HG03097 (cell line): ENCODE measurements at regions not wholly inside any gene's neighbourhood (a gene's known extent, or its start where the extent isn't known, plus 50 kb on each side); places are given as distances from the start of the nearest gene placed in this dataset.

ENCODE experiments used
- ATAC-seq: cut with Tn5 transposase; IDR thresholded peaks from one replicate; pipeline ENCODE4 v1.9.1; 2021; ENCODE audit not compliant: unreplicated experiment, low FRiP score

- no peak for ATAC-seq
These were observed 395.1 kb downstream of the TRIML1 start for GRCh38 chr4:188534297-188534696.

DNA sequence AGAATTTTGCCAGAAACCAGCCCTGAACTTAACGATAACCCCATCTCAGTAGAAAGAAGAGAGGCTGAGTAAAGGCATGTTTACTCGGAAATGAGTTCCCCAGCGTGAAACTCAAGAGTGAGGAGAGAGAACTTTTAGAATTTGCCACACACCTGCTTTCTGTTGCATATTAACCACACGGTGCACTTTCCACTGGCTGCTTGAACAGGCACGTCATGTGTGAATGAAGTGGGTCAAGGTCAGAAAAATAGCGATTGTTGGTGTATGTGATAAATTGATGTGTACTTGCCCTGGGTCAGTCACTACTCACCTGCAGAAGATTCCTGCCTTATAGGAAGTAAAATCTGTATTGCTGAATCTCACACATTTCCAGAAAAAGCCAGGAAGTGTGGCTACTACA lies 395.7 kb downstream of the TRIML1 start:
- ATAC-seq = no peak

GRCh38 chr4:188536826-188537225 lies 397.6 kb downstream of the TRIML1 start:
- no peak for ATAC-seq

DNA sequence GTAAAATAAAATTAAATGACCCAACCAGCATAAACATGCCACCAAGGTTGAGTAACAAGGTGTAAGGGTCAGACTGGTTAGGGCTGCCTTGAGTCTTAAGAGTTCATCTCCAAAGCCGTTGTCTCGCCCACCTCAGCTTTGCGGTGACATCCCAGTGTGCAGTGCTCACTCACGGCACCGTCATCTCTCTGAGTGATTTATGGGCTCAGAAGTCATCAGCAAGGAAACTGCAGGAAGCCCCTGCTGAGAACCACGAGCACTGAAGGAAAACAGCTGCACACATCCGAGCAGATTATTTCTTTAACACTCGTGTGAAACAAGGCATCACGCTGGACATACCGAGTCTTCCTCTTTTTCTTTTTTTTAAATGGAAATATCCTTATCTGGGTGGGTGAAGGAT lies 411.1 kb downstream of the TRIML1 start:
- no peak for ATAC-seq

DNA sequence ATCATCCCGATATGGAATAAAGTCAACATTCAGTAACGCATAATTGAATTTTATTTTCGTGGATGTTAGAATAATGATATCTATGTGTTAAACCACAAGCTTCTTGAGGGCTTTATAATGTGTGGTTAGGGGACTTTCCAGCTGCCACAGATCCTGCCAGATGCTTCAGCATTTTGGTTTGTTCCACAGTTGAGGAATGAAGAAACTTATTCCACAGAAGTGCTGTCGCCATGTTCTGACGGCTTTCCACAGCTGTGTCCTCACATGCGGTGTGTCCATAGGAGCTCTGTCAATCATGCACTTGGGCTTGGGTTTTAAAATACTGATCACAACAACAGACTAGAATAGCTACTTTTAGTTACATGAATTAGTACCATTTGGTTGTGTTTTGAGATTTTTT lies 411.9 kb downstream of the TRIML1 start:
- ATAC-seq = no peak

DNA sequence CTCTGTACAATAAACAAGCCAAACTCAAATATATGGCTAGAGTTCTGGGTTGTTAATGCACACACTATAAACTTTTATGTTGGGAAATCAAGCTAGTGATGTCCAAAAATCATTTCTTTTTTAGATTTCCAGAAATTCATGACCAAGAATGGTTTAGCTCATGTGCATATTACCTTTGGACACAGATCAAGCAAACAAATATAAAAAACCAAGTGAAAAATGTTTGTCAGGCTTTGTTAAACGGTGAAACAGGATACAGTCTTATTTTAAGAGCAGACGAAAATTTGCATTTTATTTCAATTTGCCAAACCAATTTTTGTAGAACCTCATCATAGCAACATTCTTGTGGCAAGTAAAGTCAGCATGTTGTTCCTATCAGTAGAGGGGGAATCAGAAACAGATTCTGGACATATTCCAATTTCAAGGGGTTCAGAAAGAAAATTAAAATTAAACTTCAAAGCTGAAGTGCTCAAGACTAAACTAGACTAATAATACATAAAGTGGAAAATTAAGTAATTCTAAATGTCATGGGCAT lies 413.6 kb downstream of the TRIML1 start:
- no peak for ATAC-seq

GRCh38 chr4:188554413-188554812 lies 415.2 kb downstream of the TRIML1 start:
- no peak for ATAC-seq

GRCh38 chr4:188573104-188573503 lies 433.9 kb downstream of the TRIML1 start:
- no peak for ATAC-seq

- no peak for ATAC-seq
These were observed 439.4 kb downstream of the TRIML1 start for GRCh38 chr4:188578657-188579056.

DNA sequence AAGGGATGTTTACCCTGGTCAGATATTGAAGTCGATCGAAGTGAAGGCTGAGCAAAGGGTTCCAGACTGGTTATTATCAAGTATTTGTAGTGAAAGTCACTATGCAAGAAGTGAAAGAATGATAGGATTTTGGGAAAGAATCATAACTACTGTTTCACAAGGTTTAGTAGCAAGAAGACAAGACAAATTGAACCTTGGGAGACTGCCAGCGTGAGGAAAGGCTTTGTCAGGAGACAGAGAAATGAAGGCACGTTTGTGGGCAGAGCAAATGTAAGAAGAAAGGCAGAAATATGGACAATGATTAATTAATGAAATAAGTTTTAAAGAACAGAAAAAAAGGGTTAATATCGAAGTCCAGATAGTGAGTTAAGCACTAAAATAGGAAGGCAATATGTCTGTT lies 456.8 kb downstream of the TRIML1 start:
- ATAC-seq = no peak

DNA sequence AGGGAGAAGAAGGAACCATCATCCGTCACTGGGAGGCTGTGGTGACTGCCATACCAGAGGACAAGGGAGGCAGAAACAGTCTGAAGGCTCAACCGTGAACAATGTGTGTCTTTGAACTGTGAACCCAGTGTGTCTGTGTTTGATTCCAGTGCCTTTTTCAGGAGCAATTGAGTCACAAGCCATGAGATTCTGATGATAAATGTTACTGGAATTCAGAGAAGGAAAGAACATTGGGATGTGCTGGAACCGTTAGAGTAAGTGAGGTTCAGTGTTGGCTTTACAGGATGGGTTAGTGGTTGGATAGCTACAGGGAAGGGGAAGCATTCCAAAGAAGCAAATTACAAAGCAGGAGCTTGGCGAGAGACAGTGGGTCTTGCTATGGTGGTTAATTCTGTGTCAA lies 464.4 kb downstream of the TRIML1 start:
- ATAC-seq = no peak

GRCh38 chr4:188606635-188607034 lies 467.4 kb downstream of the TRIML1 start:
- ATAC-seq = no peak

DNA sequence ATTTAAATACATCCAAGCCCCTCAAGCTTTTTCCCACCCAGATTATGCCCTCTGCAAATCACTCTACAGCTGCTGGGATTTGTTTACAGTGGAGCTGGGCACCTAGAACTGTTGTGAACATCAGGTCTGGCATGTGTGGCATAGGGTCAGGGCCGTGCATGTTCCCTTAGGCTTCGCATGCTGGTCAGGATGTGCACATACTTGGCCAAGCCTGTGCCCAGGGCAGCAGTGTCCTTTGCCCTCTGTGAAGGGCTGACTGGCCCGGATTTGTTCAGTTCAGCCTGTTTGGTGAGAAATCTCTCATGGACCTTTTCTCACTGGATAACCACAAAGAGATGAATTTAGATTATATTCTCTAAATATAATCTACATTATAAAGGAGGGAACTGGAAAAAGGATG lies 471.9 kb downstream of the TRIML1 start:
- no peak for ATAC-seq

- no peak for ATAC-seq
These were observed 473.4 kb downstream of the TRIML1 start for GRCh38 chr4:188612659-188613058.

DNA sequence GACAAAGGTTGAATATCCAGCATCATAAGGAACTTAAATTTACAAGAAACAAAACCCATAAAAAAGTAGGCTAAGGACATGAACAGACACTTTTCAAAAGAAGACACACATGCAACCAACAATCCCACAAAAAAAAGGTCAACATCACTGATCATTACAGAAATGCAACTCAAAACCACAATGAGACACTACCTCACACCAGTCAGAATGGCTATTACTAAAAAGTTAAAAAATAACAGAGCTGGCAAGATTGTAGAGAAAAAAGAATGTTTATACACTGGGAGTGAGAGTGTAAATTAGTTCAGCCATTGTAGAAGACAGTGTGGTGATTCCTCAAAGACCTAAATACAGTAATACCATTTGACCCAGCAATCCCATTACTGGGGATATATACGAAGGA lies 474.7 kb downstream of the TRIML1 start:
- ATAC-seq = no peak

DNA sequence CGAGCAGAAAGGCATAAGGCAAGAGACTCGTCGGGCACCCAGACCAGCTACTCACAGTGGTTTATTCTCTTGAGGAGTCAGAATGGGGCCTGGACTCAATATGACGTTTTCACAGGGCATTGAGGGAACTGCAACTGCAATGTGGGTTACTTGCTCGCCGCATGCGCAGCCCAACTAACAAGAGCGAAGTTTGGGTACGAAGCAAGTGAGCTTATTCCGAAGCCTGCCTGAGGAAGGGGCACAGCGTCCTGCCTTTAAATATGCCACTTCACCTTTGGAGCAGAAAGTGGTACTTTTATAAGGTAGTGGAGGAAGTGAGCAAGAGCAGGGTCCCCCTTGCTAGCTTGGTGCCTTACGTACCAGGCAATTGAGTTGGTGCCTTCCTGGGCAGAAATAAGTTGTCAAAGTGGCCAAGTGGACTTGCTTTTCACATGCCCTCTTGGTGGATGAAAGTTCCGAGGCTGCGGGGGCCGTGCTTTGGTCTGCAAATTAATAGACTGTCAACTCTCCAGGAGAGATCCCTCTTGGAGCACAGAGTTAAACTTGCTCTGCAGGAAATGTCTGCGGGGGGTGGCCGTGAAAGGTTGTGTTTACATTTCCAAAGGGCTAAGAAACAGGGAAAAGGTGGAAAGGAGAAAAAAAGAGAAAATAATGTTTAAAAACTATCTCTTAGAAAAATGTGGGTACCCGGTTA lies 480.4 kb downstream of the TRIML1 start:
- no peak for ATAC-seq

GRCh38 chr4:188620608-188621007 lies 481.4 kb downstream of the TRIML1 start:
- ATAC-seq = no peak

- ATAC-seq = no peak
These were observed 484.1 kb downstream of the TRIML1 start for GRCh38 chr4:188623314-188623854.

DNA sequence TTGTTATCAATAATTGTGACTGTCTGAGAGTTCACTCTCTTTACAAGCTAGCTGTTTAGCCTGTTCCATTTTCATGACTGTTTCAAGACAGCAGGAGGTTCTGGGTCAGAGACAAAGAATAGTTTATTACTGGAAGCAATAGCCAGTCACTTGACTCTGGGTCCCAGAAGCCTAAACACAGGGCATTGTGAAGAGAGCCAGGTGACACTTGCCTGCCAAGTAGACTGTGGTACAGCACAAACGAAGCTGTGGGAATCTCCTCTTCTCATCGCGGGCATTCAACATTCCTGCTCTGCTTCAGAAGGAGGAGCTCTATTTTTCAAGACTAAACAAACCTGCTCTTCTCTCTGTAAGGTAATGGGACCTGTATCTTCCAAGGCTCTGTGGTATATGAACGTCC lies 485.1 kb downstream of the TRIML1 start:
- no peak for ATAC-seq

GRCh38 chr4:188627892-188628291 lies 488.7 kb downstream of the TRIML1 start:
- ATAC-seq = no peak

- ATAC-seq = no peak
These were observed 500.3 kb downstream of the TRIML1 start for GRCh38 chr4:188639479-188640100.

- no peak for ATAC-seq
These were observed 508.7 kb downstream of the TRIML1 start for GRCh38 chr4:188647820-188648370.
